Upper lobe of left lung (tissue), 4 donors: ENCODE measurements at regions not wholly inside any gene's neighbourhood (a gene's known extent, or its start where the extent isn't known, plus 50 kb on each side); places are given as distances from the start of the nearest gene placed in this dataset.

ENCODE experiments used
- CTCF ChIP-seq, 6 experiments: fragments of 450-650 bp in 4 of 6; fragments of 200-600 bp in 2 of 6; sonication (generic) in 2 of 6; IDR thresholded peaks; one replicate each; pipeline ENCODE4 v1.5.1; 2016 to 2019; ENCODE audit warnings: antibody characterized with exemption in 6 of 6
- EP300 ChIP-seq, 4 donors: sonication (generic); formaldehyde crosslinking; IDR thresholded peaks; one replicate each; pipeline ENCODE4 v1.5.1; 2017; ENCODE audit warnings: antibody characterized with exemption in 4 of 4, control low read depth in 2 of 4
- POLR2A ChIP-seq, 4 donors: fragments of 450-650 bp; IDR thresholded peaks; one replicate each; pipeline ENCODE4 v1.5.1; 2016 to 2017; ENCODE audit warnings: antibody characterized with exemption in 4 of 4, mild to moderate bottlenecking in 2 of 4
- POLR2AphosphoS5 ChIP-seq, 2 donors: sonication (generic); formaldehyde crosslinking; IDR thresholded peaks; one replicate each; pipeline ENCODE4 v1.5.1; 2017; ENCODE audit warnings: antibody characterized with exemption in 2 of 2

GRCh38 chr5:36363744-36364143 lies 62.0 kb upstream of the RANBP3L start:
- TF ChIP-seq CTCF (IDR thresholded peaks at IDR 0.05) (no peak), EP300 (IDR thresholded peaks at IDR 0.05) (no peak), POLR2A (IDR thresholded peaks at IDR 0.05) (no peak), POLR2AphosphoS5 (IDR thresholded peaks at IDR 0.05) (no peak)
